NCI-H146 treated with DMSO at 0.1 percent for 48 hours (cell line): ENCODE measurements at regions not wholly inside any gene's neighbourhood (a gene's known extent, or its start where the extent isn't known, plus 50 kb on each side); places are given as distances from the start of the nearest gene placed in this dataset.

Source experiments
- DNase-seq: peaks from one replicate; lab custom pipeline; 2025; ENCODE audit not compliant: unreplicated experiment; lab: John Stamatoyannopoulos, UW

GRCh38 chr7:35537067-35538023 lies 157.6 kb downstream of the HERPUD2 start:
- peak; percentile 68 for DNase-seq

DNA sequence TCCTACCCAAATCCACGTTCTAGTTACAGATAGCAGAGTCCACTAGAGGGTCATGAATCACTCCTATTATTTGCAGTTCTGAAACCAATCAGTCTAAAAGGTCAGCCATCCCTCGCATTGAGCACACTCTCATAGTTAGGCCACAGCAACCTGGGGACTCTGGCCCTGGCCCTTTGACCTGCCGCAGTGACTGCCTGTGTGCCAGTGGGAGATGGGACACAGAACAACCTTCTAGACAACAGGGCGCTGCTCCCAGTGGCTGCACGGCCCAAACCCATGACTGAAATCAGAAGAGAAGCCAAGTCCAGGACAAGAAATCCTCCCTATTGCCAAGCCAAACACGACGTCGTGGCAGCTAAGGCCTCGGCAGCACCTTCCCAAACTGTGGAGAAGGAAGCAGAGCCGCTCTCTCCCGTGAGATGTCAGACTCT lies 158.5 kb downstream of the HERPUD2 start:
- DNase-seq = no peak

DNA sequence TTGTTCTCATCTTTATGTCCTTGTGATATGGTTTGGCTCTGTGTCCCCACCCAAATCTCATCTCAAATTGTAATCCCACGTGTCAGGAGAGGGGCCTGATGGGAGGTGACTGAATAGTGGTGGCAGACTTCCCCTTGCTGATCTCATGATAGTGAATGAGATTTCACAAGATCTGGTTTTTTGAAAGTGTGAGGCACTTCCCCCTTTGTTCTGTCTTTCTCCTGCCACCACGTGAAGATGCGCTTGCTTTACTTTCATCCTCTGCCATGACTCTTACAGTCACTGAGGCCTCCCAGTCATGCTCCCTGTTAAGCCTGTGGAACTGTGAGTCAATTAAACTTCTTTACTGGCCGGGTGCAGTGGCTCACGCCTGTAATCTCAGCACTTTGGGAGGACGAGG lies 161.0 kb downstream of the HERPUD2 start:
- DNase-seq = no peak

DNA sequence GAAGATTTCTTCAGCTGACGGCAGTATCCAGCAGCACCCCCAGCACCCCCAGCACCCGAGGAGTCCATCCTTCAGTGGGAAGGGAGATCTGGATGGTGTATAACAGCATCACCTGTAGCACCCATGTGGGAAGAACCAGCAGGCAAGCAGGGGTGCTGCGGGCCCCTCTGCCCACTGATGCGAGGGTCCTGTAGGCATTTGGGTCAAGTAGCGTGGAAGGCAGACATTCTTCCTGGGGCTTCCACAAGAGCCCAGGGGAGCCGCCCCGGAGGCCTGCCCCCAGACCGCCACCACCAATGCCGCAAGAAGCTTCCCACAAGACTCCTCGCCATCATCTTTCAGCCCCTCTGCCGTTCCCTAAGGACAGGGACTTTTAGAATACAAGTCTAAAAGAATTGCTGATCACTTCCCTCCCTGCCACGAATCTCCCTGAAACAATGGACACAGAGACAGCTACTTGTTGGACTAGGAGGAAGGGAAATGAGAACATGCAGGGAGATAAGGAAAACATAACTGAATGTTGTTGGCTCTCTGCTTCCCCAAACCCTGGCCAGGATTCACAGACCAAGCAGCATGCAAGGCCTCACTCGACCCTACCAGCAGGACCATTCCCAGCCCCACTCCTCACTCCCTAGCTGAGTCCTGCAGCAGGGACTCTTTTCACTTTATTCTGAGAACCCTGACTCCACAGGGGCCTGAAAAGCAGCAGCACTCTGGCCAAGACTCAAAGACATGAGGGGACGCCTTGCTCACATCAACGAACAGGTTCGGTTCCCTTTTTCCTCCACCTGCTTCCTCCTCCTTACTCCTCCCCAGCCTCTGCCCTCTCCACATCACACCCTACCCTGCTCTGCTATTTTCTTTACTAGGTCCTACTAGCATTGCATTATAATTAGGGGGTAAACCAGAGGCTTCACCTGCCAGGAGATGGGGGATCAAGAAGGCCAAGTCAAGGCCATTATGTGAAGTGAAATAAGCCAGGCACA lies 164.5 kb downstream of the HERPUD2 start:
- DNase-seq = no peak

- DNase-seq = no peak
Observed at GRCh38 chr7:35529713-35530112, 165.2 kb downstream of the HERPUD2 start.

DNA sequence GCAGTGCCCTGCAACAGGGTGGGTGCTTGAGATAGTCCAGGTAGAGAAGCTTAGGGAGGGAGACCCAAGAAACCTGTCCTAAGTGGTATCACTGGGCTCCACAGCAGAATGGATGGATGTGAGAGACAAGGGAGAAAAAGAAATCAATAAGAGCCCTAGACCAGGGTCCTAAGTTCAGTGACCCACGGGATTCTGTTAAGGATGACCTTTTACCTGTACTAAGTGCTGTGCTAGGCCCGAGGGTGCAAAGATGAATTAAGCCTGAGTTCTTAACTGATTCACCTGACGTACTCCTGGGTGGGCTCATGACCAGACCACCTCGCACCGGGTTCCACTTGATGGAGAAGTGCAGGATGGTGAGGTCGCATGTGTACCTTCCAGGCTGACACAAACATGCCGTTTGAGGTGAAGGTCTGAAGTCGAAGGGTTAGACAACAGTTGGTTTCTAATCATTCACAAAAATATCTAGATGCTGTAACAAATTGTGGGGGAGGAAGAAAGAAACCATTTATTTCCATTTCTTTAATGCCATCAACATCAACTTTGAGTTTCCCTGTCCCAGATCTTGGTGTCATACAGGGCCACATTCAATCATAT lies 166.5 kb downstream of the HERPUD2 start:
- DNase-seq = no peak

GRCh38 chr7:35526645-35527044 lies 168.3 kb downstream of the HERPUD2 start:
- DNase-seq = no peak

GRCh38 chr7:35524112-35524804 lies 170.7 kb downstream of the HERPUD2 start:
- DNase-seq = no peak

DNA sequence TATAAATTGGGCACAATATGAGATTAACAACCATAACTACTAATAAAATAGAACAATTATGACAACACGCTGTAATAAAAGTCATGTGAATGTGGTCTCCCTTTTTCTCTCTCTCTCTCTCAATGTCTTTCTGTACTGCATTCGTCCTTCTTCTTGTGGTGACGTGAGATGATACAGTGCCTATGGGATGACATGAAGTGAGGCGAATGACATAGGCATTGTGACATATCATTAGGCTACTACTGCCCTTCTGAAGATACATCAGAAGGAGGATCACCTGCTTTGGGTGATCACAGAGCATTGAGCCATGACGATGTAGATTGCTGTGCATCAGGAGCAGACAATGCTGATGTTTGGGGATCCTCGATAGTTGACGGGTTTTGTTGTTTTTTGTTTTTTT lies 171.6 kb downstream of the HERPUD2 start:
- no peak for DNase-seq

DNA sequence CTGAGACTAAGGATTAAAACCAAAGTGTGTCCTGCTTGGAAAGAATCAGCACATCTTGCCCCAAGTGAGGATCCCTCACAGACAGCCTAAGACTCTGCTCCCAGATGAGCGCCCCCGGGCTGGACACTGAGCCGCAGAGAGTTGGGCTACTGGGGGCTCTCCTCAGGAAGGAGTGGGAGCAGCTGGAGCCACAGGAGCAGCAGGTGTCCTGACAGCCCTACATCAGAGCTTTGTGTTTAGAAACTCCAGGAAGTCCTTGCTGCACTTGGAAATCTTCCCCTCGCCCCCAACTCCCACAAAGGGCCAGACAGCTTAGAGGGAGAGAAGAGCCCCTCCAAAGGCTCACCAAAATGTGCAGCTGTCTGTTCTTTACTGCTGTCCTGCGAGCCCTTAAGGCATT lies 172.2 kb downstream of the HERPUD2 start:
- DNase-seq = no peak

GRCh38 chr7:35521941-35522340 lies 173.0 kb downstream of the HERPUD2 start:
- no peak for DNase-seq

GRCh38 chr7:35520810-35521625 lies 173.9 kb downstream of the HERPUD2 start:
- DNase-seq = no peak

DNA sequence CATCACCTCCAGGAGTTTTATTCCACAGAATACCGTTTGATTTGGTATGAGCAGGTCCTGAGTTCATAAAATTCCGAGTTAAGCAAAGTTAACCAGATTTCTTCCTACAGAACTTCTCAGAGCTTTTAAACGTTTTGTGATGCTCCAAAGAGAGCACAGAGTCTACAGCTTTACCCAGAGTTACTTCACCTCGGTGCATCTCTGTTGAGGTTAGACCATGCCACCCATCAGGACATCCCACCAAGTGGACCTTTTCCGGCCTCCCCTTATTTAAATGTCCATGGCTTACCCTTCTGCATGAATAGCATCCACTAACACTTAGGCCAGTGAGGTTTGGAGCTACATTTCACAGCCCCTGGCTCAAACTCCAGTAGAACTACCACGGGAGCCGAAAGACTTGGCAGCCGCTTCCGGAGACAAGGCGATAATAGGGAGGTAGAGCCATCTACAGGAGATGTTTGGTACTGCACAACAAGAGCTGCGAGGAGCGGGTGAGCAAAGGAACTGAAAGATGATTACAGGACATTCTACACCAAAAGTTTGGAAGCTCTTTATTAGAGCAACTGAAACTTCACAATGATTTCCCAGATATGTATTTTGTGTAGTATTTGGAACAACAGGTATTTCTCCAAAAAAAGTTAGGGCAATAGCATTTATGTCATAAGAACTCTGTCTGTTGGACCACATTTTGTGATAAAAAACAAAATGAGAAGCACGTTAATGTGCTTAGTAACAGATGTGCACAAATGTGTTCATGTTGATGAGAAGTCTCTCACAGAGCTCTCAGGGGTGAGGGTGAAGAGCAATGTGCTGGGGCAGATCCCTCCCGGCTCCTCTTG lies 174.7 kb downstream of the HERPUD2 start:
- DNase-seq = peak; percentile 61

GRCh38 chr7:35518767-35519166 lies 176.2 kb downstream of the HERPUD2 start:
- no peak for DNase-seq

- no peak for DNase-seq
Observed at GRCh38 chr7:35516498-35516897, 178.4 kb downstream of the HERPUD2 start.

DNA sequence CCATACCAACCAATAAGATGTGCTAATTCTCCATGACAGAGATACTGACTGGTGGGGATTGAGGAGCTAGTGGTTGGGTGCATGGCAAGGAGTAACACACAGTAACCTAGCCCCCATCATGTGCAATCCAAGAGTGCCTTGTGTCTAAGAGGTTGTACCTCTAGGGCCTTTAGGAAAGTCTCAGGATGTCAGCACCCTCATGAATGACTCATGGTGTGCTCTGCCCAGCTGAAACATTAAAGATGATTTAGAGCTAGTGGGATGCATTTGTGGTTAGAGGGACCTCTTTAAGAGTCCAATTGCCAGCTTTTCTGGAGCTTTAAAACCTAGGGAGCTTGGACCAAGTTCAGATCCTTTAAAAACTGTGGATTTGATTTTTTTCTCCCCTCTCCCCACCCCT lies 181.1 kb downstream of the HERPUD2 start:
- DNase-seq = no peak

- no peak for DNase-seq
Observed at GRCh38 chr7:35513195-35513594, 181.7 kb downstream of the HERPUD2 start.

GRCh38 chr7:35512716-35513115 lies 182.2 kb downstream of the HERPUD2 start:
- no peak for DNase-seq
